ENCODE measurements at regions not wholly inside any gene's neighbourhood (a gene's known extent, or its start where the extent isn't known, plus 50 kb on each side); places are given as distances from the start of the nearest gene placed in this dataset.

- no peak for ATAC-seq (ENCODE audit: low read depth)
- Histone ChIP-seq H3K18ac (ENCODE audit: low read depth, low read length) (no peak overlapping the region), H3K56ac (ENCODE audit: extremely low read depth, insufficient read depth, low read length) (no peak overlapping the region), H3K4ac (ENCODE audit: low read depth, low read length) (no peak overlapping the region), H4K20me1 (ENCODE audit: insufficient read depth, low read length) (no peaks in the 10 kb centered on the region), H4K91ac (ENCODE audit: insufficient read depth, low read depth, low read length) (no peak overlapping the region), H3K27me3 (ENCODE audit: control insufficient read depth, insufficient read depth, low read length) (no peaks in the 10 kb centered on the region), H3K79me1 (ENCODE audit: low read depth in 1 of 2, low read length in 2 of 2) (no peaks in the 10 kb centered on the region), H3K9me3 (ENCODE audit: control insufficient read depth, insufficient read depth, low read length) (no peaks in the 10 kb centered on the region), H3K14ac (replicated peaks; ENCODE audit: low read depth, low read length) (no peak overlapping the region), H2AFZ (replicated peaks; ENCODE audit: low read length, poor library complexity) (no peak overlapping the region), H2AK9ac (replicated peaks; ENCODE audit: low read depth, low read length, poor library complexity) (no peak overlapping the region), H2BK20ac (ENCODE audit: low read depth, low read length) (no peak overlapping the region), H3K27ac (ENCODE audit: insufficient read depth, low read length) (no peak overlapping the region), H3K9ac (ENCODE audit: low read depth, low read length) (no peak overlapping the region), H4K8ac (ENCODE audit: low read depth in 2 of 2, low read length in 2 of 2) (no peak overlapping the region), H2BK15ac (ENCODE audit: low read depth, low read length) (no peak overlapping the region), H2BK5ac (ENCODE audit: low read depth, low read length, poor library complexity, severe bottlenecking) (no peak overlapping the region), H3K4me3 (ENCODE audit: insufficient read depth, low read depth, low read length) (no peak overlapping the region), H3K23ac (ENCODE audit: low read depth, low read length) (no peak overlapping the region), H2BK120ac (ENCODE audit: low read depth, low read length) (no peak overlapping the region), H2AK5ac (ENCODE audit: low read depth, low read length) (no peak overlapping the region), H4K5ac (ENCODE audit: low read depth, low read length) (no peak overlapping the region), H3K4me1 (ENCODE audit: control insufficient read depth, insufficient read depth, low read length) (no peaks in the 10 kb centered on the region), H3K9me1 (ENCODE audit: insufficient read depth, low read length) (no peaks in the 10 kb centered on the region), H3K36me3 (ENCODE audit: control insufficient read depth, insufficient read depth, low read length) (no peaks in the 10 kb centered on the region), H3K4me2 (ENCODE audit: low read depth, low read length) (no peak overlapping the region)
- DNase-seq: no peak
- in situ Hi-C loops (cut with MboI; ENCODE audit: low sequenced_read_pairs): no loop called here
- ChIA-PET POLR2A (ENCODE audit: unreplicated experiment) (no interaction called here), CTCF (no interaction called here)
- dilution Hi-C loops (cut with HindIII; ENCODE audit: low sequenced_read_pairs, unreplicated experiment): no loop called here
- WGBS, 2 experiments (ENCODE audit: extremely low coverage in 2 of 2, insufficient read length in 1 of 2): no CpG with 5 or more reads among the region's 3 CpGs
- no TSS peak for BruUV-seq (replicated peaks)
- intact Hi-C loops (cut with micrococcal nuclease): no loop called here
- no peak for TF ChIP-seq MAFK (IDR thresholded peaks at IDR 0.05; ENCODE audit: low read depth, low read length)
- TF ChIP-seq RAD21 (IDR thresholded peaks at IDR 0.05; ENCODE audit: low read length): no peak
- no peak for TF ChIP-seq CEBPB (IDR thresholded peaks at IDR 0.05; ENCODE audit: low read depth, low read length)
- TF ChIP-seq NFE2L2 (IDR thresholded peaks at IDR 0.05; ENCODE audit: low read depth, low read length): no peak
- no peak for TF ChIP-seq RCOR1 (IDR thresholded peaks at IDR 0.05; ENCODE audit: insufficient replicate concordance, low read length)
- TF ChIP-seq RFX5 (IDR thresholded peaks at IDR 0.05; ENCODE audit: low read depth, low read length): no peak
- no peak for TF ChIP-seq MAZ (IDR thresholded peaks at IDR 0.05; ENCODE audit: borderline replicate concordance, low read depth, low read length)
- no peak for TF ChIP-seq SMC3 (IDR thresholded peaks at IDR 0.05; ENCODE audit: low read depth, low read length)
- TF ChIP-seq MXI1 (IDR thresholded peaks at IDR 0.05; ENCODE audit: borderline replicate concordance, low read depth, low read length): no peak
- TF ChIP-seq CTCF (conservative IDR thresholded peaks at IDR 0.05; ENCODE audit: low read depth, low read length): no peak
- no peak for TF ChIP-seq FOS (IDR thresholded peaks at IDR 0.05; ENCODE audit: low read depth, low read length)
These were observed 666.7 kb upstream of the MIR17HG start for GRCh38 chr13:90680826-90681225.

Measured in IMR-90 (cell line).